ENCODE measurements at regions not wholly inside any gene's neighbourhood (a gene's known extent, or its start where the extent isn't known, plus 50 kb on each side); places are given as distances from the start of the nearest gene placed in this dataset.

DNA sequence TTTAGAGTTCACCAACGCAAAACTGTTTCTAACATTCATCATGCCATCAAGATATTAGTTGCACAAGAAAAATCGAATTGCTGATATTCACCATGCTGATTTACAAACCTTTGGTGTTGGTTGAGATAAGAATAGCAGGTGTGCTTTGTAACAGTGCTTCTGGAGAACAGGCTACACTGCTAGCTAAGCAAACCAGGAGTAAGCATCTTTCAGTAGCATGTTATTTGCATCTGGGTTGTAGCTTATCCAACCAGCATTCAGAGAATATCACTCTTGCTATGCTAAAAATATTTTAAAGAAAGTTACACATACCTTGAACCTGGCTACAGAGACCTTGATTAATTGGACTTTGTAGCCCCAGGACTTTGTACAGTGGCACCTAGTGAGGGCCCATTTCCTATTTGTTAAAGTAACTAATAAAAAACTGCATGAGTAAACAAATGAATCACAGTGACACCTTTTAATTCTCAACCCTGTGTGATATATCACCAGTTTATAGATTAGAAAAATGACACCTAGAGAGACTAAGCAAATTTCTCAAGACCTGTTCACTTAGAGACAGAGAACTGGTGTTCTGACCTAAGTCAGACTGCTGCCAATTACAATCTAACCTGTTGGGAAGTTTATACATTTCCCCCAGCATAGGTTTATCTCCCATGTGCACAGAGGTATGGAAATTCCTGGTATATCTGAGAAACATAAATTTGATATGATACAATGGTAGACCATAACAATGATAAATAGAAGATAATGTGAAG, 435.5 kb upstream of the TGFBR2 start:
- DNase-seq = no peak

DNA sequence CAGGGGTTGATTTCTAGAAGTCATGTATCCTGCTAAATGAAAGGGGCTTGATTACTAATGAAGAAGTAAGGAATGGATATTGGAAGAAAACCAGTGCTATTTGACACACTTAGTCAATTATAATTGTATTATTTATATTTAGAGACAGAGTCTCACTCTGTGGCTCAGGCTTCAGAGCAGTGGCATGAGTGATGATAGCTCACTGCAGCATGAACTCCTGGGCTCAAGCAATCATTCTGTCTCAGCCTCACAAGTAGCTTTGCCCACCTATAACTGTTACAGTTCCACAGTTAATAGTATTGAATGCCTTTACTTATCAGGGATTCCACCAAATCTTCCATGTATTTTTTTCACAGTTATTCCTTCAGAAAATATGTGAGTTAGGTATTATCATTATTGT, 432.0 kb upstream of the TGFBR2 start:
- no peak for DNase-seq

DNA sequence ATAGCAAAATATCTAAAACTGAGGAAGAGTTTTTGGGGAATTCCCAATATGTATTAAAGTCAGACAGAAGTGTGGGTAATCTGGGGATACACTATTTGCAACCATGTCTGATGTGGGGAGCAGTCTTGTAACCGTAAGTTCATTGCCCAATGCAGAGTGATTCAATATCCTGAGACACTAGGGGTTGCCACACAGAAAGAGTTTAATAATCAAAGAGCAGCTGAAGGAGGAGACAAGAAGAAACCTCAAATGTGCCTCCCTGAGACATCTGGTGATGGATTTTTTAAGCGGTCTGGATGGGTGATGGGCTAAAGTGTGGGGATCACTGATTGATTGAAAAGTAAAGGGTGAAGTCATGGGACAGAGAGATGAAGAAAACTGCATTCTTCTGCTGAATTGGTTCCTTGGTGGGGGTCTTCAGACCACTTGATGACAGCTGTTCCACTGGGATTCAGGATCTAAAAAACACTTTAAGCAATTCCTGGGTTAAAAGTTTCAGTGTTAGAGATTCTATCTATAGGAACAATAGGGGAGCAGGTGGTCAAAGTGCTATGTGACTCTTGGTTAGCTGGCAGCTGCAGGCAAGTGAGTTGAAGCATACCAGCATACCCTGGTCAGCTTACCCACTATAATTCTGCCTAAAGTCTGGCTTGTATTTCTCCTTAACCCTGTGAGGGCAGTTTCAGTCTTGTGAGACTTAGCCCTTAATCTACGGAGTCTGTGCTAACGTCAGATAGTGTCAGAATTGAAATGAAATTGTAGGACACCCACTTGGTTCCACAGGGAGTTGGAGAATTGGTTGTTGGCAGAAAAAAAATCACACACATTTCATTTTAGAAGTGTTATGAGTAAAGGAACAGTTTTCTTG, 425.9 kb upstream of the TGFBR2 start:
- peak; percentile 26 for DNase-seq

DNA sequence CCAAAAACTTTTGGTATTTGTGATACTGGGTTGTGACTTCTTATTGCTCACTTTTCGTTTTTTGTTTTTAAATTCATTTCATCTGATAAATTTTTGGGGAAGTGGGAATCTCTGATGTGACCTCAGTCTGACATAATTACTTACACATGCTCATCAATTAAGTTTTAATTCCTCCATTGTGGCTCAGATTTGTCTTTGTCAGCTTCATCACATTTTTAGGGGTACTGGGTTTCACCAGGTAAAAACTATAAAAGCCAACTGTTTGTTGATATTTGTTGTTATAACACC, 425.3 kb upstream of the TGFBR2 start:
- no peak for DNase-seq

DNA sequence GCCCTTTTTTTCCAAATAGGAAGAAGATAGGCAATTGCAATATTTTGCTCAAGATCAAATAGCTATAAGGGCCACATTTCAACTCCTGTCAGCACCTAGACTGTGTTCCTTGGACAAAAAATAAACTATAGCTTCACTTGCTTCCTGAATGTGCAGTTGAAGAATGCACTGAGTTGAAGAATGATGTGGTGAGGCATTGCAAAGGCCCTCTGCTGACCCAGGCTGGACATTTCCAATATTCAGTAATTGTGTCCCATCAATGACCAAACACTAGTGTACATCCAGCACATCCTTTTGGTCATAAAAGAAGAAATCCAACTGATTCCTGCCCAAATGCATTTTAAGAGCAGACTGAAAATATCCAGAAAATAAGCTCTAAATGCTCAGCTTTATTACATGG, 424.8 kb upstream of the TGFBR2 start:
- no peak for DNase-seq

DNA sequence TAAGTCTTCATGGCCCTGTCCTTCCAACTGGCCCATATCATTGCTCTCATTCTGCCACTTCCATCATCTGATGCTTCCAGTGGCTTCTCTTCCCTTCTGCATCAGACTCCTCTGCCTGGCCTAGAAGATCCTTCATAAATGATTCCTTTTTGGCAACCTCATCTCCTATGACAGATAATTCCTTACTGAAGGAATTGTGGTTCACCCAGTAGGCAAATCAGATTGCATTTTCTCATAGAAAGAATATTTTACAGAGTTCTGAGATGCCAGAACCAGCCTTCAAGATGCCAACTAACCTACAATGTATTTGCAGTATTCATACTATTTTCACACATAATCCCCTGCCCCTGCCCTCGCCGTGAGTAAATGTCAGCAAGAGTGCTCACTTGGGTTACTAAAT, 423.0 kb upstream of the TGFBR2 start:
- no peak for DNase-seq

DNA sequence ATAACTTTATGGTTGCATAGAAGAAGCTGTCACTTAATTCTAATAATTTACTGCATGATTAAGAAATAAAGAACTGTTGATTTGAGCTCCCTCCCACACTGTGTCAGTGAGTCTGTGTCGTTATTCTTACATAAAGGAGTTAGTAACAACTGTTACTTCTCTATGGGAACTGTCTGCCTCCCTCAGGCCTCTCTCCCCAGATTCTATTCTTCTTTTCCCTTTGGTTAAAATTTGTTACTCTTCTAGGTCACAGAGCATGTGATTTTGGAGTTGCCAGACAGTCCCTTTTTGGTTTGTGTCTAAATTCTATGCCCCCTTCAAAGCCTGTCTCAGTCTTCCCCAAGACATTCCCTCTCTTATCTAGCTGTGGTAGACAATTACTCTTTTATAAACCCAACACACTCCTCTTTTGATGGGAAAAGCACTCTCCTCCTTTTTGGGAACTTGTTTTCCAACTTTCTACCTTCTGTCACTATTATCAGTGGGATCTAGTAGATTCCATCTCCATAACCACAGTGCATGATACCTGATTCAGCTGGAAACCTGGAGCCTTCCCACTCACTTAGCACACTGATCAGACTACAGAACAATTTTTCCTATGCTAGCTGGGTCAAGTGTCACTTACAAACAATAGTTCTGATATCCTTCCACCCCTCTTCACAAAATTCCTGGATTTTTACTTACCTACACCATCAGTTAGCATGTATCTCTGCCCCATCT, 422.1 kb upstream of the TGFBR2 start:
- no peak for DNase-seq

DNA sequence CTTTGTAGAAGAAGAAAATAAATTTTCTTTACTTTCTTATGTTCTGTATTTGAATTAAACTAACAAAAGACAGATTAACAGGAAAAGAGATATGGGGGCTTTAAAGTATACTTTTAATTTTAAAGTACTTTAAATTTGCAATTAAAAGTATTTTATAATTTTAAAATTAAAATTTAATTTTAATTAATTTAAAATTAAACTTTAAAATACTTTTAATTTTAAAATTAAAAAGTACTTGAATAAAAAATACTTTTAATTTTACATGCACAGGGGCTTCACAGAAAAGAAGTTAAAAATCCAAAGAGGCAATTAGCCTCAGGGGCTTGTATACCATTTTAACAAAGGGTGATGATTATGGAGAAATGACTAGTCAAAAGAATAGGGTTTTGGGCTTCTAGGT, 420.5 kb upstream of the TGFBR2 start:
- DNase-seq = no peak

DNA sequence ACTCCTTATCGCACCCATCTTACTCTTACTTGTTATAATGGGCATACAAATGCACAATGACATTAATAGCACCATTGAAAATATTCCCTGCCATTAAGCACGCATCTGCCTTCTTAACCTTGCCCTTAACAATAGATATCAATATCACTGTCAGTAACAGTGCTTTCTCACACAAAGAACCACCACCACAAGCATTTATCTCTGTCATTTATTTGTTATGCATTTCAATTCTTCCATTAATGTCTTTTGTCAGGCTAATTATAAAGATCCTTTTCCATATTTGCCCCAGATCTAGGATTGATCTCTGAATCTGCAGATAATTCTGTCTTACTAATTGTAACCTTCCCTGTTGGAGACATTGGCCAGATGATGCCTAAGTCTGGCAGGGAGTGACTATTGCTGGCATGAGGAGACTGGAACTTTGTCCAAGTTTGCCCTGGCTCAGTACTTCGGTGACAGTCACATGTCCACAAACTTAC, 419.6 kb upstream of the TGFBR2 start:
- DNase-seq = no peak

DNA sequence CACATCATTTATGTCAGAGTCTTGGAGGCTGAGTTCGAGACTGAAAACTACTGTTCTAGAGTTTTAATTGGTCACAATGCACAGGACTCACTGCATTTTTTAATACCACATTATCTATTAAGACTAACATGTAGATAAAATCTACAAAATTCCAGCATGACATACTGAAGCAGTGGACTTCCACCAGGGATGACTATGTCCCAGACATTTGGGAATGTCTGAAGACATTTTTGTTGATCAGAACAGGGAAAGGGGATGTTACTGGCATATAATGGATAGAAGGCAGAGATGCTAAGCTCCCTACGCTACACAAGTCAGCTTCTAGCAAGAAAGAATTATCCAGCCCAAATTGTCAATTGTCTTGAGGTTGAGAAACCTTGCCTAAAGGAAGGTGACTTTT, 419.0 kb upstream of the TGFBR2 start:
- no peak for DNase-seq

DNA sequence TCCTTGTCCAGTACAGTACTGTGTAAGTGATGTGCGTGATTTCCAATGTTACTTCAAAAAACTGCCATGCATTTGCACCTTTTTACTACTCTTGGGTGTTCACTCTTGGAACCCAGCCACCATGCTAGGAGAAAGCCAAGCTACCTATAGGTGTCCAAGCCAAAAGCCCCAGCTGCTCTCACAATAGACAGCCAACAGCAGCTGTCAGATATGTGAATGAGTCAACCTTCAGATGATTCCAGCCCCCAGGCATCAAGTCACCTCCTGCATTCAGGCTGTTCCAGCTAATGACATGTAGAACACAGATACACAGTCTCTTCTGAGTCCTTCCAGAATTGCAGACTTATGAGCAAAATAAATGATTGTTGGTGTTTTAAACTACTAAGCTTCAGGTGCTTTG, 417.7 kb upstream of the TGFBR2 start:
- peak; percentile 59 for DNase-seq

DNA sequence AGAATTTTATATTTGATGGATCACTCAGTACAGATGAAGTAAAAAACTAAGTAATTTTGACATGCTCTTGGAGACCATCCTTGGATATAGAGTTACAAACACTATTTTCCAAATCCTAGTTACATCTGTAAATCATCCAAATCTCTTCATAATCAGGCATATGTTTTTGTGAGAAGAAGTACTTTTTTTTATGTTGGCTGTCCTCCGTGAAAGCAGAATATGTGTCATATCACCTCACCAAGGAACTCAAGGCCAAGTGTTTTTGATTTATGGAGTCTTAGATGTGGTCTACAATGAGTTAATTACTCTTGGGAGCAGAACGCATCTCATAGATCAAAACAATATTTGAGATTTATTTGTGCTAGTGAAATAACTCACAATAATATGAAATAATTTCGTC, 416.5 kb upstream of the TGFBR2 start:
- no peak for DNase-seq

DNA sequence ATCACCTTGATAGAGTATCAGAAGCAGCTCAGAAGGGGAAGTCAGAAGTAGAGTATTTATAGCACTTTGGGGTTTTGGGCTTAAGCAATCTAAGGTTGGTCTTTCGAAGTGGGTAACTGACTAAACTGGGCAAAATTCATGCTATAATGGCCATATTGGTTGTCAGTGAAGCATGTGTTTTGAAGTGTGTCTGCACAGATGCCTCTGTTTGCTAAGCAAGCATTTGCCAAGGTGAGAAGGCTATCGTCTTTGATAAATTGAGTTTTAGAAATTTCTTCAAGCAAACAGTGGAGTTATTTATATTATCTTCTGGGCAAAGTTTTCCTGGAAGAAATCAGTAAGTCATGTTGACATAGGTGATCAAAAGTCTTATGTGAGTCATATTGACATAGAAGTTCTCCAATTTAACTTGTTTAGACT, 412.8 kb upstream of the TGFBR2 start:
- DNase-seq = no peak

DNA sequence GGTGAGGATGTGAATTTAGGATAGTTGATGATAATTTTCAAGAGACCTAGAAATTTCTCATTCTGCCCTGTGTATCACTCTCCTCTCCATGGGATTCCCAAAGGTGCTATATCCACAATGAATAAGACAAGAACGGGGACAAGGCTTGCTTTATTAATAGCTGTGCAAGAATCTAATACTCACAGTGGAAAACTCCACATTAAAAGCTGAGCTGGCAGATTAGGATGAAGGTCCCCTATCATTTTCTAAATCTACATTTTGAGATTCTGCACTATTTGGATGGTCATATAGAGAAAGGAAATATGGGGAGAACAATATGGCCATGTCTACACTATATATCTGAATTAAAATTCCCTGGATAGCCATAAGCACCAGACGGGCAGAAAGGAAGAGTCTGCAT, 411.0 kb upstream of the TGFBR2 start:
- DNase-seq = no peak

DNA sequence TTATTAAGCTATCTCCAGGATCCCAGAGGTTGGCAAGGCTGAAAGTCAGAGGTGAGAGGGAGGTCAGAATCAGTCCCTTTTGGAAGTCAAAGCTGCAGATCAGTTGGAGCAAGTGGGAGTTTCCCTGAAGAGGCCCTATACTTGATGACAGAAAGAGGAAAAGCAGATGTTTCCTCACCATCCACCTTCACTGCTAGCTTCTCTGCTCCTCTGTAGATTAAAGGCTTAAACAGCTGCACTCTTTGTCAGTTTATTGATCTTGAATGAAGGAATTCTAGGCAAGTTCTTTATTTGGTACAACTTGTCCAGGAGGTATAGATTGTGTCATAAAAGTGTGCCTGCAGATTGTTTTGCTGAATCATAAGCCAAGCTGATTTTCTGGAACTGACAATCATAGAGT, 408.2 kb upstream of the TGFBR2 start:
- DNase-seq = no peak

DNA sequence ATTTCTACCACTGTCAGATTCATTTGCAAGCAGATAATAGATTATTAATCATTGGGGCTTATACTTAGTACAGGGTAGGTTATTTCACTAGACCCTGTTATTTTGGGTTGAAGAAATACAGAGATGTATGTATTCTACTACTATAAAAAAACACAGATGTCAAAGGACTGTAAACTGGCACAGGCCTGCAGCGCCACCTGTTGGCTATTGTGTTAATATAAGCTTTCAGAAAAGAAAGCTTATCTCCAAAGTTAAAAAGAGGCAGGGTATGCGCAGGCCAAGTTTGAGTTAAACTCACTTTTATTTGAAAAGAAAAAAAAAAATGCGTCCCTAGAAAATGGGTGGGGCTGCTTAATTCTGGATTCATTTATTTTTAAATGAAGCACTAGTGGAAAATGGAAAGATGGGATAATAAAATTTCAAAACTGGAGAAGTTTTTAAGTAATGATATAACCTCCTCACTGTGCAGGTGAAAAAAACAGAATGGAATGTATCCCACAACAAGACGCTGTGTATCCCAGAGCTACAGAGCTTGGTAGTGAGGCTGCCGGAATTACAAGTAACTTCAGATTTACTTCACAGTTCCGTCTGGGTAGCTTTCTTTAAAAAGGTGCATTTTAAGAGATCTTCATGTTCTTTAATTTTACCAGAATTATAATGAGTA, 407.2 kb upstream of the TGFBR2 start:
- DNase-seq = no peak

DNA sequence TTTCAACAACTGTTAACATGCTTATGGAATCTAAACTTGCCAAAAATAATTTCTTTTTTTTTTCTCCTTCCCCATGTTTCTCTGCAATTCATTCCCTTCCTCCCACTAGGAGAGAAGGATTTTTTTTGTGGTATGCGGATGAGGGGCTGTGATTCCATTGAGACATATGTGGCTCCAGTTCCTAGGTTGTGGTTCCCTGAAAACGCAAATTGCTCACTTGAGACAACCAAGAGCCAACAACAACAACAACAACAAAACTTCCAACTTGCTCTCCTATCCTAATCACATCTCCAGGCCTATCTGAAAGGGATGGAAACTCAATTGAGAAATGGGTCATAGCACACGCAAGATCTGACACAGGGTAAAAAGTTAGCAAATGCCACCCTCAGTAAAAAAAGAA, 406.5 kb upstream of the TGFBR2 start:
- DNase-seq = no peak

DNA sequence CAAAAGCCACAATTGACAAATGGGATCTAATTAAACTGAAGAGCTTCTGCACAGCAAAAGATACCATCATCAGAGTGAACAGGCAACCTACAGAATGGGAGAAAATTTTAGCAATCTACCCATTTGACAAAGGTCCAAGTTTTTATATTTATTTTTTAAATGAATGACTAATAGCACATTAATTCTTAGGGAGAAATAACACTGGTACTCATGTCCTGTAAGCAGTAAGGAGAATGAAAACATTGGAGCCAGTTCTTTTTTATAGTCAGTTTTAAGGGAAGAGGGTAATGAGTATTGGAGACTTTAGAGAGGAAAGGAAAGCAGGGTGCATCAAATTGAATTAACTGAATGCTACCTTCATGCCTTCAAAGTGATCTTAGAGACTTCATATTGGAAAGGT, 404.7 kb upstream of the TGFBR2 start:
- no peak for DNase-seq

DNA sequence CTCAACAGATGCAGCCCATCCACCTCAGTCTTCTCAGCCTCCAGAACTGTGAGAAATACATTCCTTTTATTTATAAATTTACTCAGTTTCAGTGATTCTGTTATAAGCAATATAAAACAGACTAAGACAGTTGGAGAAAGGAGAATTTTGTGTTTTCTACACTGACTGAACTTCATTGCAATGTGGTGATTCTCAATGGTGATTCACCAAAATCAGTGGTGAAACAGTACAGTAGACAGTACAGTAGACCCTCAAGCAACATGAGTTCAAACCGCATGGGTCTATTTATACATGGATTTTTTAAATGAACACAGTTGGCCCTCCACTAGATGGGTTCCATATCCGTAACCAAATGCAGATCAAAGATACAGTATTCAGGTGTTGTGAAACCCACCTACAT, 403.1 kb upstream of the TGFBR2 start:
- no peak for DNase-seq

DNA sequence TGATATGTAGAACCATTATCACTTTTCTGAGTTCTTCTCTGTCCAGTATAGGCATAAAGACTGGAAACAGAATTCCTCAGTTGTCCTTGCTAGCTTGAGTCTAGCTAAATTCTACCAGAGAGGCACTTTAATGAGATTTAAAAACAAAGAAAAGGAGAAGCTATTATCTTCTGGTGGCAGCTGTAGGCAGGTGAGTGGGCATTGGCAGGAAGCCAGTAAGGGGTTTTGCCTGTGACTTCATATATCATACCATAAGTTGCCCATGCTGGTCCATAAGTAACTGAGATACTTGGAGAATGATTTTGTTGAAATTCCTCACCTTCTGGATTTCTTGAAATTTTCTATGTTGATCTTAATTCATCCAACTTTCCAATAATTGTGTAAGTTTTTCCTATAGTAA, 402.3 kb upstream of the TGFBR2 start:
- no peak for DNase-seq

DNA sequence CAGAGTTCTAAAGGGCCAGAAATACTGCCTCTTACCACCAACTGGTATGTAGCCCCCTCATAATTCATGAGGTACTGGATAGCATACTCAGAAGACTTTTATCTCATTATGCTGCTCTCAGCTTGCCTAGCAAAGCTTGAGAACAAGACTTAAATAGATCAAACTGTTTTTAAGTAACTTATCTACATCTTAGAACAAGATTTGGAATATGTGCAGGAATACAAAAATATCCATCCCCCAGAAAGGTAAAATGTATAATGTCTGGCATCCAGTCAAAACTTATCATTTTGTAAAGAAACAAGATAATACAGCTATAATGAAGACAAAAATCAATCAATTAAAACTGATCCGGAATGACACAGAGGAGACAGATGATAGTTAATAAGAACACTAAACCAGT, 400.4 kb upstream of the TGFBR2 start:
- no peak for DNase-seq

DNA sequence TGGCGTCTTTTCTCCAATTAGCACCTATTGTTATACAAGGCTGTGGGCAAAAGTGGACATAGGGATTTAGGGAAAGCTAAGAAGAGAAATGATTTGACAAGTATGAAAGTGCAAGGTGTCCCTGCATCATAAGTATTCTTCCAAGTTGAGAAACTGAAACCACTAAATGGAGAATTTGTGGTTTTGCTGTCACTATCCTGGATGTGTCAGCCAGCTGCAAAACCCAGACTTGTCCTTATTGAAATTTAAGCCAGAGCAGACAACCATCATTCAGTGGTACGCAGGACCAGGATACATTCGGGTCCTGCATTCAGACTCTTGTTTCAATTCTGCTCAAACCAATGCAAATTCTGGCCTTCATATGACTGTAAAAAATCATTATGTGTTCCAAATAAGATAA, 384.8 kb upstream of the TGFBR2 start:
- no peak for DNase-seq

DNA sequence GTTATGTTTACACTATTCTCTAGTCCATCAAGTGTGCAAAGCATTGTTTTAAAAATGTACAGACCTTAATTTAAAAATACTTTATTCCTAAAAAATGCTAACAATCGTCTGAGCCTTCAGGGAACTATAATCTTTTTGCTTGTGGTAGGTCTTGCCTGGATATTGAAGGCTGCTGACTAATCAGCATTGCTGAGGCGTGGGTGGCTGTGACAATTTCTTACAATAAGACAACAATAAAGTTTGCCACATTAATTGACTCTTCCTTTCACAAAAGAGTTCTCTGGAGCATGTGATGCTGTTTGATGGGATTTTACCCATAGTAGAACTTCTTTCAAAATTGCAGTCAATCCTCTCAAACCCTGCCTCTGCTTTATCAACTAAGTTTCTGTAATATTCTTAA, 384.0 kb upstream of the TGFBR2 start:
- DNase-seq = no peak

Measured in DMS 273 treated with DMSO at 0.1 percent for 48 hours (cell line).